Liver (tissue), 8 donors: ENCODE measurements at regions not wholly inside any gene's neighbourhood (a gene's known extent, or its start where the extent isn't known, plus 50 kb on each side); places are given as distances from the start of the nearest gene placed in this dataset.

ENCODE experiments used
- DNase-seq: peaks from one replicate; pipeline ENCODE4 v3.0.0-alpha.2; 2017; ENCODE audit warnings: low spot score
- H3K27ac ChIP-seq, 2 donors: one replicate each; pipeline ENCODE4 v1.7.0; 2013; ENCODE audit warnings: inconsistent platforms in 2 of 2, low read length in 2 of 2, control low read depth in 1 of 2, low read depth in 1 of 2, mild to moderate bottlenecking in 1 of 2
- H3K27me3 ChIP-seq, 4 donors: one replicate each; pipeline versions ENCODE4 v1.6.1 to v1.7.0; 2013; ENCODE audit warnings: low read length in 3 of 4, inconsistent platforms in 1 of 4, mild to moderate bottlenecking in 1 of 4, moderate library complexity in 1 of 4; ENCODE audit not compliant: control insufficient read depth in 4 of 4, insufficient read depth in 4 of 4
- H3K36me3 ChIP-seq, 4 donors: one replicate each; pipeline versions ENCODE4 v1.6.1 to v1.7.0; 2013; ENCODE audit warnings: low read length in 3 of 4, mild to moderate bottlenecking in 3 of 4, low read depth in 1 of 4, moderate library complexity in 1 of 4; ENCODE audit not compliant: control insufficient read depth in 4 of 4, insufficient read depth in 3 of 4
- H3K4me1 ChIP-seq, 4 donors: one replicate each; pipeline versions ENCODE4 v1.6.1 to v1.7.0; 2013; ENCODE audit warnings: low read length in 3 of 4, mild to moderate bottlenecking in 3 of 4, moderate library complexity in 1 of 4; ENCODE audit not compliant: control insufficient read depth in 4 of 4, insufficient read depth in 4 of 4
- H3K4me3 ChIP-seq, 3 donors: one replicate each; pipeline versions ENCODE4 v1.6.1 to v1.7.0; 2013; ENCODE audit warnings: low read length in 3 of 3, control low read depth in 1 of 3, low read depth in 1 of 3, mild to moderate bottlenecking in 1 of 3
- H3K9ac ChIP-seq, 2 donors: one replicate each; pipeline ENCODE4 v1.7.0; 2013; ENCODE audit warnings: low read length in 2 of 2, mild to moderate bottlenecking in 2 of 2, moderate library complexity in 2 of 2, control low read depth in 1 of 2, low read depth in 1 of 2
- H3K9me3 ChIP-seq, 4 donors: one replicate each; pipeline versions ENCODE4 v1.6.1 to v1.7.0; 2013; ENCODE audit warnings: low read length in 3 of 4; ENCODE audit not compliant: control insufficient read depth in 4 of 4
- EGR1 ChIP-seq, 2 donors: IDR thresholded peaks; 2 replicates each; pipeline ENCODE4 v1.6.1; 2016 to 2018; ENCODE audit warnings: antibody characterized with exemption in 2 of 2, low read depth in 2 of 2
- FOXA1 ChIP-seq: IDR thresholded peaks from 2 replicates; pipeline ENCODE4 v1.6.1; 2016; ENCODE audit warnings: antibody characterized with exemption
- FOXA2 ChIP-seq: IDR thresholded peaks from 2 replicates; pipeline ENCODE4 v1.6.1; 2016; ENCODE audit warnings: antibody characterized with exemption
- GABPA ChIP-seq, 2 donors: IDR thresholded peaks in 1 of 2; conservative IDR thresholded peaks in 1 of 2; 2 replicates each; pipeline ENCODE4 v1.6.1; 2016; ENCODE audit warnings: antibody characterized with exemption in 2 of 2, mild to moderate bottlenecking in 1 of 2, moderate library complexity in 1 of 2
- HNF4A ChIP-seq, 2 donors: conservative IDR thresholded peaks; 2 replicates each; pipeline ENCODE4 v1.6.1; 2016; ENCODE audit warnings: antibody characterized with exemption in 2 of 2, mild to moderate bottlenecking in 2 of 2
- HNF4G ChIP-seq: IDR thresholded peaks from 2 replicates; pipeline ENCODE4 v1.6.1; 2016; ENCODE audit warnings: antibody characterized with exemption
- JUND ChIP-seq, 2 donors: IDR thresholded peaks; 2 replicates each; pipeline ENCODE4 v1.6.1; 2016; ENCODE audit warnings: antibody characterized with exemption in 2 of 2
- NR2F2 ChIP-seq: IDR thresholded peaks from 2 replicates; pipeline ENCODE4 v1.6.1; 2016; ENCODE audit warnings: antibody characterized with exemption
- RAD21 ChIP-seq, 2 donors: IDR thresholded peaks; 2 replicates each; pipeline ENCODE4 v1.6.1; 2016; ENCODE audit warnings: antibody characterized with exemption in 2 of 2, mild to moderate bottlenecking in 2 of 2
- RXRA ChIP-seq, 2 donors: IDR thresholded peaks; 2 replicates each; pipeline ENCODE4 v1.6.1; 2017 to 2018; ENCODE audit warnings: antibody characterized with exemption in 2 of 2, mild to moderate bottlenecking in 1 of 2
- SP1 ChIP-seq: IDR thresholded peaks from 2 replicates; pipeline ENCODE4 v1.6.1; 2018; ENCODE audit warnings: antibody characterized with exemption, mild to moderate bottlenecking
- TAF1 ChIP-seq: conservative IDR thresholded peaks from 2 replicates; pipeline ENCODE4 v1.6.1; 2016; ENCODE audit warnings: antibody characterized with exemption, mild to moderate bottlenecking
- YY1 ChIP-seq: IDR thresholded peaks from 2 replicates; pipeline ENCODE4 v1.6.1; 2016; ENCODE audit warnings: antibody characterized with exemption, mild to moderate bottlenecking
- WGBS: extraction: QIAGEN DNeasy Blood & Tissue Kit; methylation state at CpG from one replicate; pipeline ENCODE4 v1.1.7; 2013; 5-methylcytosine and 5-hydroxymethylcytosine counted together
- TF ChIP-seq, protein P1 (sequence below): IDR thresholded peaks from 2 replicates; pipeline ENCODE4 v1.6.1; 2016; ENCODE audit warnings: antibody characterized with exemption
- TF ChIP-seq, protein P2 (sequence below): fragments of 150-350 bp; IDR thresholded peaks from 2 replicates; pipeline ENCODE4 v1.5.1; 2017; ENCODE audit warnings: improper control_type of control experiment, low read depth, low read length; ENCODE audit not compliant: missing input control
- TF ChIP-seq, protein P3 (sequence below): IDR thresholded peaks from 2 replicates; pipeline ENCODE4 v1.6.1; 2016; ENCODE audit warnings: antibody characterized with exemption
- TF ChIP-seq, protein P4 (sequence below): IDR thresholded peaks from 2 replicates; pipeline ENCODE4 v1.6.1; 2016; ENCODE audit warnings: antibody characterized with exemption, mild to moderate bottlenecking
- TF ChIP-seq, protein P5 (sequence below): IDR thresholded peaks from 2 replicates; pipeline ENCODE4 v1.6.1; 2016; ENCODE audit warnings: antibody characterized with exemption
- donor health status: healthy.
- donor health status: healthy.
- donor health status: healthy.
- donor health status: healthy.
- donor health status: healthy.

DNA sequence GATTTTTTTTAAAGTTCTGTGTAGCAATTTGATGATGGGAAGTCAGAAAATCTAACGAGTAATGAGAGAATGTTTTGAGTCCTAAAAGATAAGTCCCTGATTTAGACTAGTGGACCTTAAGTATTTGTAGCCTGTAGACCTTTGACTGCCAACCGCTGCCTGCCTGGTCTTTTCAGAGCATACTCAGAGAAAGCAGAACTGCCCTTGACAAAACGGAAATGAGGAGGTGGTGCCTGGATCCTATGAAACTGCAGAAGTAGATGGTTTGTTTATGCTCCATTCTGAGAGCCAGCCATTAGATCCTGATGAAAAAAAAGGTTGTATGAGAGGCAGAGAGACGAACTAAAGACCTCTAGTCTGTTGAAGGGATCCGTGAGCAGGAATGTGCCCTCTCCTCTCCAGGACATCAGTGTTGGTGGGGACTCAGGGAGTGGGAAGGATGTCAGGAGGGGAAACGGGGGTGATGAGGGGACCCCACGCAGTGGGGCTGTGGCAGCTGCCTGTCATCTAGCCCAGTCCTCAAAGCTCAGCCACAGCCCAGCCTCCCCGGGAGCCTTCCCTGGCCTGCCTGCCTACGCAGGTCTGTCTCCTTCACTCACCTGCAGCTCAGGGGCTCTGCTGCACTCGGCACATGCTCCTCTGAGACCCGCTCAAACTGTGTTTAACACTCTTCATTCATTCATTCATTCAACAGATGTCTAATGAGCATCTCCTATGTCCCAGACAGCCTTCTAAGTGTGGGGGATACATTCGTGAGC is 447.5 kb downstream of the AACS start:
- no peak overlapping the region for H3K27ac ChIP-seq
- no peak overlapping the region for H3K4me3 ChIP-seq
- 53% methylated on average over 12 of the region's 12 CpGs for WGBS
- H3K36me3 ChIP-seq = no peaks in the 10 kb centered on the region
- peaks cover 0 to 3% (median 0%) of the 10 kb centered on the region in 4 donors for H3K27me3 ChIP-seq
- no peak for DNase-seq
- H3K4me1 ChIP-seq = no peaks in the 10 kb centered on the region
- H3K9me3 ChIP-seq = no peaks in the 10 kb centered on the region
- no peak overlapping the region for H3K9ac ChIP-seq
- no peak for TF ChIP-seq FOXA1
- TF ChIP-seq HNF4A (conservative IDR thresholded peaks at IDR 0.05) = no peak
- no peak for TF ChIP-seq JUND (IDR thresholded peaks at IDR 0.05)
- no peak for TF ChIP-seq NR2F2
- TF ChIP-seq FOXA2 = no peak
- TF ChIP-seq, protein P1, sequence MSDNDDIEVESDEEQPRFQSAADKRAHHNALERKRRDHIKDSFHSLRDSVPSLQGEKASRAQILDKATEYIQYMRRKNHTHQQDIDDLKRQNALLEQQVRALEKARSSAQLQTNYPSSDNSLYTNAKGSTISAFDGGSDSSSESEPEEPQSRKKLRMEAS = no peak
- no peak for TF ChIP-seq YY1
- TF ChIP-seq RXRA (IDR thresholded peaks at IDR 0.05) = no peak
- TF ChIP-seq SP1 = no peak
- TF ChIP-seq, protein P2, sequence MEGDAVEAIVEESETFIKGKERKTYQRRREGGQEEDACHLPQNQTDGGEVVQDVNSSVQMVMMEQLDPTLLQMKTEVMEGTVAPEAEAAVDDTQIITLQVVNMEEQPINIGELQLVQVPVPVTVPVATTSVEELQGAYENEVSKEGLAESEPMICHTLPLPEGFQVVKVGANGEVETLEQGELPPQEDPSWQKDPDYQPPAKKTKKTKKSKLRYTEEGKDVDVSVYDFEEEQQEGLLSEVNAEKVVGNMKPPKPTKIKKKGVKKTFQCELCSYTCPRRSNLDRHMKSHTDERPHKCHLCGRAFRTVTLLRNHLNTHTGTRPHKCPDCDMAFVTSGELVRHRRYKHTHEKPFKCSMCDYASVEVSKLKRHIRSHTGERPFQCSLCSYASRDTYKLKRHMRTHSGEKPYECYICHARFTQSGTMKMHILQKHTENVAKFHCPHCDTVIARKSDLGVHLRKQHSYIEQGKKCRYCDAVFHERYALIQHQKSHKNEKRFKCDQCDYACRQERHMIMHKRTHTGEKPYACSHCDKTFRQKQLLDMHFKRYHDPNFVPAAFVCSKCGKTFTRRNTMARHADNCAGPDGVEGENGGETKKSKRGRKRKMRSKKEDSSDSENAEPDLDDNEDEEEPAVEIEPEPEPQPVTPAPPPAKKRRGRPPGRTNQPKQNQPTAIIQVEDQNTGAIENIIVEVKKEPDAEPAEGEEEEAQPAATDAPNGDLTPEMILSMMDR = no peak

DNA sequence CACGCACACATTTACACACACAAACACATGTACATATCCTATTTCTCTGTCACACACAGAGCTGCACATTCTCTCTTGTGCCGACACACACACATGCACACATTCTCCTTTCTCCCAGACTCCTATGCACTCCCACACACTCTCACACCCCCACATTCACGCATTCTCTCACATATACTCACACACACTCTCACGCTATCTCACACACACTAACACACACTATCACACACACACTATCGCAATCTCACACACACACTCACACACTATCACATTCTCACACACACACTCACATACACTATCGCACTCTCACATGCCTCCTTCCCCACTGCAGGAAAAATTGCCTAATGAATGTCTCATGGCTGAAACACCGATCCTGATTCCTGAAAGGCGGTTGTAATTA is 450.7 kb downstream of the AACS start:
- no peak for DNase-seq
- no peaks in the 10 kb centered on the region for H3K9me3 ChIP-seq
- no peaks in the 10 kb centered on the region for H3K27me3 ChIP-seq
- H3K9ac ChIP-seq = no peak overlapping the region
- H3K4me3 ChIP-seq = no peak overlapping the region
- WGBS = 71% methylated on average over 8 of the region's 8 CpGs
- TF ChIP-seq RAD21 (IDR thresholded peaks at IDR 0.05) = no peak
- TF ChIP-seq FOXA1 = no peak
- no peak for TF ChIP-seq NR2F2
- TF ChIP-seq SP1 = no peak
- TF ChIP-seq HNF4G = no peak
- TF ChIP-seq RXRA (IDR thresholded peaks at IDR 0.05) = no peak
- TF ChIP-seq, protein P3, sequence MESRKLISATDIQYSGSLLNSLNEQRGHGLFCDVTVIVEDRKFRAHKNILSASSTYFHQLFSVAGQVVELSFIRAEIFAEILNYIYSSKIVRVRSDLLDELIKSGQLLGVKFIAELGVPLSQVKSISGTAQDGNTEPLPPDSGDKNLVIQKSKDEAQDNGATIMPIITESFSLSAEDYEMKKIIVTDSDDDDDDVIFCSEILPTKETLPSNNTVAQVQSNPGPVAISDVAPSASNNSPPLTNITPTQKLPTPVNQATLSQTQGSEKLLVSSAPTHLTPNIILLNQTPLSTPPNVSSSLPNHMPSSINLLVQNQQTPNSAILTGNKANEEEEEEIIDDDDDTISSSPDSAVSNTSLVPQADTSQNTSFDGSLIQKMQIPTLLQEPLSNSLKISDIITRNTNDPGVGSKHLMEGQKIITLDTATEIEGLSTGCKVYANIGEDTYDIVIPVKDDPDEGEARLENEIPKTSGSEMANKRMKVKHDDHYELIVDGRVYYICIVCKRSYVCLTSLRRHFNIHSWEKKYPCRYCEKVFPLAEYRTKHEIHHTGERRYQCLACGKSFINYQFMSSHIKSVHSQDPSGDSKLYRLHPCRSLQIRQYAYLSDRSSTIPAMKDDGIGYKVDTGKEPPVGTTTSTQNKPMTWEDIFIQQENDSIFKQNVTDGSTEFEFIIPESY = no peak
- no peak for TF ChIP-seq GABPA (IDR thresholded peaks at IDR 0.05 in 1 of 2, conservative IDR thresholded peaks at IDR 0.05 in 1 of 2)
- TF ChIP-seq YY1 = no peak
- TF ChIP-seq, protein P1 = no peak
- no peak for TF ChIP-seq FOXA2
- TF ChIP-seq, protein P4, sequence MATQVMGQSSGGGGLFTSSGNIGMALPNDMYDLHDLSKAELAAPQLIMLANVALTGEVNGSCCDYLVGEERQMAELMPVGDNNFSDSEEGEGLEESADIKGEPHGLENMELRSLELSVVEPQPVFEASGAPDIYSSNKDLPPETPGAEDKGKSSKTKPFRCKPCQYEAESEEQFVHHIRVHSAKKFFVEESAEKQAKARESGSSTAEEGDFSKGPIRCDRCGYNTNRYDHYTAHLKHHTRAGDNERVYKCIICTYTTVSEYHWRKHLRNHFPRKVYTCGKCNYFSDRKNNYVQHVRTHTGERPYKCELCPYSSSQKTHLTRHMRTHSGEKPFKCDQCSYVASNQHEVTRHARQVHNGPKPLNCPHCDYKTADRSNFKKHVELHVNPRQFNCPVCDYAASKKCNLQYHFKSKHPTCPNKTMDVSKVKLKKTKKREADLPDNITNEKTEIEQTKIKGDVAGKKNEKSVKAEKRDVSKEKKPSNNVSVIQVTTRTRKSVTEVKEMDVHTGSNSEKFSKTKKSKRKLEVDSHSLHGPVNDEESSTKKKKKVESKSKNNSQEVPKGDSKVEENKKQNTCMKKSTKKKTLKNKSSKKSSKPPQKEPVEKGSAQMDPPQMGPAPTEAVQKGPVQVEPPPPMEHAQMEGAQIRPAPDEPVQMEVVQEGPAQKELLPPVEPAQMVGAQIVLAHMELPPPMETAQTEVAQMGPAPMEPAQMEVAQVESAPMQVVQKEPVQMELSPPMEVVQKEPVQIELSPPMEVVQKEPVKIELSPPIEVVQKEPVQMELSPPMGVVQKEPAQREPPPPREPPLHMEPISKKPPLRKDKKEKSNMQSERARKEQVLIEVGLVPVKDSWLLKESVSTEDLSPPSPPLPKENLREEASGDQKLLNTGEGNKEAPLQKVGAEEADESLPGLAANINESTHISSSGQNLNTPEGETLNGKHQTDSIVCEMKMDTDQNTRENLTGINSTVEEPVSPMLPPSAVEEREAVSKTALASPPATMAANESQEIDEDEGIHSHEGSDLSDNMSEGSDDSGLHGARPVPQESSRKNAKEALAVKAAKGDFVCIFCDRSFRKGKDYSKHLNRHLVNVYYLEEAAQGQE = no peak
- TF ChIP-seq, protein P5, sequence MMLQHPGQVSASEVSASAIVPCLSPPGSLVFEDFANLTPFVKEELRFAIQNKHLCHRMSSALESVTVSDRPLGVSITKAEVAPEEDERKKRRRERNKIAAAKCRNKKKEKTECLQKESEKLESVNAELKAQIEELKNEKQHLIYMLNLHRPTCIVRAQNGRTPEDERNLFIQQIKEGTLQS = no peak
- TF ChIP-seq EGR1 (IDR thresholded peaks at IDR 0.05; ENCODE audit: low read depth in 2 of 2) = no peak
- TF ChIP-seq HNF4A (conservative IDR thresholded peaks at IDR 0.05) = no peak
- no peak for TF ChIP-seq TAF1
- TF ChIP-seq JUND (IDR thresholded peaks at IDR 0.05) = no peak
- TF ChIP-seq, protein P2 = no peak
- H3K36me3 ChIP-seq = no peaks in the 10 kb centered on the region
- H3K4me1 ChIP-seq = no peaks in the 10 kb centered on the region
- H3K27ac ChIP-seq = no peak overlapping the region
